Mucosa of rectum (tissue), 2 donors: ENCODE measurements at regions not wholly inside any gene's neighbourhood (a gene's known extent, or its start where the extent isn't known, plus 50 kb on each side); places are given as distances from the start of the nearest gene placed in this dataset.
"Not testable (repeated sequence)": the region's sequence is repeated elsewhere in the genome, so short reads cannot be mapped to it uniquely, and the experiment has no call there.

Experiments used
- H3K27ac ChIP-seq, 2 donors: one replicate each; pipeline ENCODE4 v1.7.0; 2013; ENCODE audit warnings: inconsistent platforms in 2 of 2, low read depth in 2 of 2, low read length in 2 of 2
- H3K27me3 ChIP-seq, 2 donors: one replicate each; pipeline ENCODE4 v1.7.0; 2013; ENCODE audit warnings: low read length in 2 of 2; ENCODE audit not compliant: control insufficient read depth in 2 of 2, insufficient read depth in 2 of 2
- H3K36me3 ChIP-seq, 2 donors: one replicate each; pipeline ENCODE4 v1.7.0; 2013; ENCODE audit warnings: low read length in 2 of 2; ENCODE audit not compliant: control insufficient read depth in 2 of 2, insufficient read depth in 2 of 2
- H3K4me1 ChIP-seq, 2 donors: one replicate each; pipeline ENCODE4 v1.7.0; 2013; ENCODE audit warnings: low read length in 2 of 2, mild to moderate bottlenecking in 1 of 2; ENCODE audit not compliant: control insufficient read depth in 2 of 2, insufficient read depth in 2 of 2
- H3K4me3 ChIP-seq, 2 donors: one replicate each; pipeline ENCODE4 v1.7.0; 2013; ENCODE audit warnings: low read length in 2 of 2
- H3K9ac ChIP-seq, 2 donors: one replicate each; pipeline ENCODE4 v1.7.0; 2013; ENCODE audit warnings: low read length in 2 of 2, low read depth in 1 of 2, mild to moderate bottlenecking in 1 of 2
- H3K9me3 ChIP-seq, 2 donors: one replicate each; pipeline ENCODE4 v1.7.0; 2013; ENCODE audit warnings: low read length in 2 of 2; ENCODE audit not compliant: control insufficient read depth in 2 of 2
- donor health status: healthy.
- donor health status: Normal muscosa, but diverticular disease.

- H3K4me1 ChIP-seq, H3K4me3 ChIP-seq, H3K36me3 ChIP-seq, H3K9ac ChIP-seq, H3K27ac ChIP-seq, H3K27me3 ChIP-seq, H3K9me3 ChIP-seq: not testable (repeated sequence)
Observed at GRCh38 chrX:3411626-3412025, 65.2 kb upstream of the MXRA5 start.

GRCh38 chrX:3409936-3410335, 63.5 kb upstream of the MXRA5 start:
- H3K9me3 ChIP-seq, H3K4me1 ChIP-seq, H3K36me3 ChIP-seq, H3K27me3 ChIP-seq, H3K27ac ChIP-seq, H3K9ac ChIP-seq, H3K4me3 ChIP-seq: not testable (repeated sequence)

- Histone ChIP-seq H3K4me1 (no peaks in the 10 kb centered on the region), H3K9ac (no peak overlapping the region), H3K27ac (no peak overlapping the region), H3K4me3 (no peak overlapping the region), H3K9me3 (no peaks in the 10 kb centered on the region), H3K36me3 (no peaks in the 10 kb centered on the region), H3K27me3 (no peaks in the 10 kb centered on the region)
Observed at GRCh38 chrX:3407781-3408180, 61.3 kb upstream of the MXRA5 start.

GRCh38 chrX:3407121-3407520, 60.7 kb upstream of the MXRA5 start:
- H3K4me1 ChIP-seq = no peaks in the 10 kb centered on the region
- no peaks in the 10 kb centered on the region for H3K36me3 ChIP-seq
- H3K9ac ChIP-seq = no peak overlapping the region
- H3K27me3 ChIP-seq = no peaks in the 10 kb centered on the region
- H3K9me3 ChIP-seq = no peaks in the 10 kb centered on the region
- H3K27ac ChIP-seq = no peak overlapping the region
- H3K4me3 ChIP-seq = no peak overlapping the region

GRCh38 chrX:3403748-3404147, 57.3 kb upstream of the MXRA5 start:
- Histone ChIP-seq H3K36me3 (no peaks in the 10 kb centered on the region), H3K4me1 (no peaks in the 10 kb centered on the region), H3K9me3 (no peaks in the 10 kb centered on the region), H3K9ac (no peak overlapping the region), H3K27ac (no peak overlapping the region), H3K4me3 (no peak overlapping the region), H3K27me3 (no peaks in the 10 kb centered on the region)
